ENCODE measurements at regions not wholly inside any gene's neighbourhood (a gene's known extent, or its start where the extent isn't known, plus 50 kb on each side); places are given as distances from the start of the nearest gene placed in this dataset.

DNA sequence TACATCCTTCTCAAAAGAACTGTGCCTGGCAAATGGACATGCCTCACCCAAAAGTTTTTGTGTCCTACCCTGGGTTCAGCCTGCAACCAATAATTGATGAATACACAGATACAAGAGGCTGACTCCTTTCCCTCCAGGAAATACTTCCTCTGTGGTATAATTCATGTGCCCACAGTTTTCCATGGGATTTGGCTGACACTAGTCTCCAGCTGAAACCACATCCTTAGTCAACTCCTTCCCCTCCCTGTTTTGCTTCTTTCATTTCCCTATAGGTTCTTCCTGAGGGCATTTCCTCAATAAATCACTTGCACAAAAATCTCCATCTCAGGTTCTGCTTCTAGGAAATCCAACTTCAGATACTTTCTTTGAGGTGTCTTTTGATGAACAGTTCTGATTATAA is 436.6 kb upstream of the C1orf87 start:
- Histone ChIP-seq H4K91ac (ENCODE audit: low read depth, low read length, poor library complexity) (no peak overlapping the region), H3K4me3 (ENCODE audit: low read length in 2 of 2) (no peak overlapping the region), H3K4me1 (ENCODE audit: control insufficient read depth in 2 of 2, insufficient read depth in 1 of 2, low read depth in 1 of 2, low read length in 2 of 2) (no peaks in the 10 kb centered on the region), H3K27ac (replicated peaks; ENCODE audit: low read length) (no peak overlapping the region), H2BK120ac (ENCODE audit: low read depth, low read length) (no peak overlapping the region), H3K4me2 (ENCODE audit: insufficient read depth, low read length, poor library complexity, severe bottlenecking) (no peak overlapping the region), H3K36me3 (replicated peaks in 1 of 2; ENCODE audit: control insufficient read depth in 2 of 2, insufficient read depth in 2 of 2, low read length in 2 of 2) (no peaks in the 10 kb centered on the region), H3K27me3 (ENCODE audit: control insufficient read depth in 3 of 3, insufficient read depth in 3 of 3, low read depth in 1 of 3, low read length in 3 of 3) (no peaks in the 10 kb centered on the region), H2BK15ac (ENCODE audit: low read length) (no peak overlapping the region), H4K8ac (ENCODE audit: low read depth, low read length) (no peak overlapping the region), H3K9ac (ENCODE audit: low read depth, low read length, poor library complexity) (no peak overlapping the region), H3K9me3 (replicated peaks in 1 of 2; ENCODE audit: control insufficient read depth in 2 of 2, insufficient read depth in 1 of 2, low read depth in 1 of 2, low read length in 2 of 2) (no peaks in the 10 kb centered on the region), H2AFZ (ENCODE audit: low read length) (no peak overlapping the region), H3K14ac (ENCODE audit: low read length) (no peak overlapping the region), H3K4ac (ENCODE audit: low read length) (no peak overlapping the region), H3K23ac (ENCODE audit: low read depth, low read length, poor library complexity) (no peak overlapping the region), H2BK5ac (ENCODE audit: low read length) (no peak overlapping the region), H3K79me1 (ENCODE audit: low read depth, low read length) (no peaks in the 10 kb centered on the region), H2AK5ac (ENCODE audit: low read depth, low read length) (no peak overlapping the region), H2BK12ac (ENCODE audit: low read length) (no peak overlapping the region), H3K18ac (ENCODE audit: low read length) (no peak overlapping the region)
- DNase-seq (ENCODE audit: low spot score): no peak

DNA sequence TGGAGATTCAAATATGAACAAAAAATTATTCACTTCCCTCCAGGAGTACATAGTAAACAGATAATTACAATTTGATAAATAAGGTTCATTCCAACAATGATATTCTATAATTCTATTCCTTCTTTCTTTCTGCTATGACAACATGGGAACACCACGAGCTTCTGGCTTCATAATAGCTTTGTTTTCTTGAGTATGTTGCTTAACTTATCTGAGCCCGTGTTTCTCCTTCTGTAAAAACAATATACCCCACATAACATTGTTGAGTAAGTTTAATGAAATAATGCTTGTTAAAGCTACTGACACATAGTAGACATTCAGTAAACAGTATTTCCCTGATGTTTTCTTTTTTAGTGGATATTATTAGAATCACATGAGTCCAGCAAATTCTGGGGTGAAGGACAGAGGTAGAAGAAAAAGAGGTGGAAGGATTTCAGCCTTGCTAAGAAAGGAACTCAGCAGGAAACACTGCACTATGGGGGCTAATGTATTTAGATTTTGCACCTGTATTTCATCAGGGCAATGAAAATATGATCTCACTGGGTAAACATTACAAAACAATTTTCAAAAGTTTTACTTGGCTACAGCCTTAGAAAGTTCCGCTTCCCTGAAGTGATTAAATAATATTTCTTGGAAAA is 430.8 kb upstream of the C1orf87 start:
- WGBS, 2 donors (ENCODE audit: extremely low coverage in 2 of 2, insufficient read length in 2 of 2, insufficient replicate concordance in 1 of 2): no CpG with 5 or more reads among the region's 3 CpGs
- Histone ChIP-seq H3K9ac (ENCODE audit: low read depth, low read length, poor library complexity) (no peak overlapping the region), H4K8ac (ENCODE audit: low read depth, low read length) (no peak overlapping the region)

DNA sequence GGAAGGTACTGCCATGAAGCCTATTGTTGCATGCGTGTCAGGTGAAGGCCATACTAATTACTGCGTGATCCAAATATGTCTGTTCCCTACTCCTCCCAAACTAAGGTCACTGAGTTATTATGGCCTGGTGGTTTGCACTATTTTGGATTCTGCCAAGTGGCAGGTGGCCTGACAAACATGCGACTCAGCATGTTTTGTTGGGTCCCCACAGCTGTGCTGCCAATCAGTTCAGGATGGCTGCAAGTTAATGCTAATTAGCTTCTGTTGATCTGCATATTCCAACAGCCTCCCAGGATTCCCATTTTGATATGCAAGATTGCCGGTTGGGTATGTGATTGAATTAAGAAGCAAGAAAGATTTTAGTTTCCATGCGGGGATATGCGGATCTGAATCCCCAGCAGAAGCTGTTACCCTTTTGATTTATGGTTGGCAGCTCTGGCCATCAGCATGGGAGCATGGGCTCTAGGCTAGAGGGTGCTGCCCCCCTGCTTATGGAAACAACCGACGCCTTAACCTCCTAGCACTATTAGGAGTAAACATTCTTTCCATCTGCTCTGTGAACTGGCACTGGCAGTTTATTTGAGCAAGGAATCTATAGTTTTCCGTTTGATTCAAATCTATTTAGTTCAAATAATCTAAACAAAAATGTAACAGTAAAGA is 429.8 kb upstream of the C1orf87 start:
- Histone ChIP-seq H2AFZ (ENCODE audit: low read length) (no peak overlapping the region), H3K79me1 (ENCODE audit: low read depth, low read length) (no peaks in the 10 kb centered on the region)
- no CpG with 5 or more reads among the region's 9 CpGs for WGBS, 2 donors (ENCODE audit: extremely low coverage in 2 of 2, insufficient read length in 2 of 2, insufficient replicate concordance in 1 of 2)

More for the DNA sequence above, 430.8 kb upstream of the C1orf87 start:
- no peak overlapping the region for H3K4me3 ChIP-seq (ENCODE audit: low read length in 2 of 2)
- H2AFZ ChIP-seq (ENCODE audit: low read length): no peak overlapping the region
- H2BK12ac ChIP-seq (ENCODE audit: low read length): no peak overlapping the region
- no peak overlapping the region for H2BK5ac ChIP-seq (ENCODE audit: low read length)
- no peak overlapping the region for H3K18ac ChIP-seq (ENCODE audit: low read length)
- no peak overlapping the region for H3K4ac ChIP-seq (ENCODE audit: low read length)
- H3K14ac ChIP-seq (ENCODE audit: low read length): no peak overlapping the region
- no peaks in the 10 kb centered on the region for H3K27me3 ChIP-seq (ENCODE audit: control insufficient read depth in 3 of 3, insufficient read depth in 3 of 3, low read depth in 1 of 3, low read length in 3 of 3)
- H2AK5ac ChIP-seq (ENCODE audit: low read depth, low read length): no peak overlapping the region
- no peak for DNase-seq (ENCODE audit: low spot score)
- H2BK120ac ChIP-seq (ENCODE audit: low read depth, low read length): no peak overlapping the region
- no peak overlapping the region for H3K4me2 ChIP-seq (ENCODE audit: insufficient read depth, low read length, poor library complexity, severe bottlenecking)
- no peaks in the 10 kb centered on the region for H3K4me1 ChIP-seq (ENCODE audit: control insufficient read depth in 2 of 2, insufficient read depth in 1 of 2, low read depth in 1 of 2, low read length in 2 of 2)
- no peak overlapping the region for H3K27ac ChIP-seq (replicated peaks; ENCODE audit: low read length)
- H3K23ac ChIP-seq (ENCODE audit: low read depth, low read length, poor library complexity): no peak overlapping the region
- no peak overlapping the region for H2BK15ac ChIP-seq (ENCODE audit: low read length)
- no peaks in the 10 kb centered on the region for H3K36me3 ChIP-seq (replicated peaks in 1 of 2; ENCODE audit: control insufficient read depth in 2 of 2, insufficient read depth in 2 of 2, low read length in 2 of 2)
- no peak overlapping the region for H4K91ac ChIP-seq (ENCODE audit: low read depth, low read length, poor library complexity)
- no peaks in the 10 kb centered on the region for H3K79me1 ChIP-seq (ENCODE audit: low read depth, low read length)
- H3K9me3 ChIP-seq (replicated peaks in 1 of 2; ENCODE audit: control insufficient read depth in 2 of 2, insufficient read depth in 1 of 2, low read depth in 1 of 2, low read length in 2 of 2): no peaks in the 10 kb centered on the region

DNA sequence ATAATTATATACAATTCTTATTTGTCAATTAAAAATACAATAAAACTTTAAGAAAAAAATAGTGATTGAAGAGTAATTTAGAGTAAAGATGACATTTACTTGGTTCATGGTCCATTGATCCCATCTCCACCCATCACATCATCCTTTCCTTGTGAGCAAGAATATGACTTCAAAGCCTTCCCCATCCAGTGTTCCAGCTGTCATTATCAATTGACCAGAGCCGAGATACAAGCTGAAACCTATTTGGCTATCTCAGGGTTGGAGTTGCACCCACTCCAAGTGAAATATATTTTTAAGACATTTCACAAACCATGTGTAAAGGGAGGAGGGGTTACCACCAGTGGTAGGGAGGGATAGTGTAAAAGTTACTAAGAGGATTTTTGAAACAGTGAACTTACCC is 428.9 kb upstream of the C1orf87 start:
- no peak overlapping the region for H3K27ac ChIP-seq (replicated peaks; ENCODE audit: low read length)
- H2BK120ac ChIP-seq (ENCODE audit: low read depth, low read length): no peak overlapping the region
- H2BK5ac ChIP-seq (ENCODE audit: low read length): no peak overlapping the region
- no peak overlapping the region for H2BK15ac ChIP-seq (ENCODE audit: low read length)
- no peak overlapping the region for H3K4me2 ChIP-seq (ENCODE audit: insufficient read depth, low read length, poor library complexity, severe bottlenecking)
- H4K8ac ChIP-seq (ENCODE audit: low read depth, low read length): no peak overlapping the region
- no peak overlapping the region for H4K91ac ChIP-seq (ENCODE audit: low read depth, low read length, poor library complexity)
- no peaks in the 10 kb centered on the region for H3K9me3 ChIP-seq (replicated peaks in 1 of 2; ENCODE audit: control insufficient read depth in 2 of 2, insufficient read depth in 1 of 2, low read depth in 1 of 2, low read length in 2 of 2)
- DNase-seq (ENCODE audit: low spot score): no peak
- no CpG with 5 or more reads among the region's 1 CpG for WGBS, 2 donors (ENCODE audit: extremely low coverage in 2 of 2, insufficient read length in 2 of 2, insufficient replicate concordance in 1 of 2)
- no peak overlapping the region for H3K18ac ChIP-seq (ENCODE audit: low read length)
- H3K4ac ChIP-seq (ENCODE audit: low read length): no peak overlapping the region
- H2AK5ac ChIP-seq (ENCODE audit: low read depth, low read length): no peak overlapping the region
- no peaks in the 10 kb centered on the region for H3K27me3 ChIP-seq (ENCODE audit: control insufficient read depth in 3 of 3, insufficient read depth in 3 of 3, low read depth in 1 of 3, low read length in 3 of 3)
- H2BK12ac ChIP-seq (ENCODE audit: low read length): no peak overlapping the region
- H3K23ac ChIP-seq (ENCODE audit: low read depth, low read length, poor library complexity): no peak overlapping the region
- H2AFZ ChIP-seq (ENCODE audit: low read length): no peak overlapping the region
- no peak overlapping the region for H3K9ac ChIP-seq (ENCODE audit: low read depth, low read length, poor library complexity)
- H3K36me3 ChIP-seq (replicated peaks in 1 of 2; ENCODE audit: control insufficient read depth in 2 of 2, insufficient read depth in 2 of 2, low read length in 2 of 2): no peaks in the 10 kb centered on the region
- H3K14ac ChIP-seq (ENCODE audit: low read length): no peak overlapping the region
- H3K4me3 ChIP-seq (ENCODE audit: low read length in 2 of 2): no peak overlapping the region
- no peaks in the 10 kb centered on the region for H3K79me1 ChIP-seq (ENCODE audit: low read depth, low read length)
- H3K4me1 ChIP-seq (ENCODE audit: control insufficient read depth in 2 of 2, insufficient read depth in 1 of 2, low read depth in 1 of 2, low read length in 2 of 2): no peaks in the 10 kb centered on the region

More for the DNA sequence above, 429.8 kb upstream of the C1orf87 start:
- Histone ChIP-seq H3K27me3 (ENCODE audit: control insufficient read depth in 3 of 3, insufficient read depth in 3 of 3, low read depth in 1 of 3, low read length in 3 of 3) (no peaks in the 10 kb centered on the region), H3K4me3 (ENCODE audit: low read length in 2 of 2) (no peak overlapping the region), H3K4me1 (ENCODE audit: control insufficient read depth in 2 of 2, insufficient read depth in 1 of 2, low read depth in 1 of 2, low read length in 2 of 2) (no peaks in the 10 kb centered on the region), H4K91ac (ENCODE audit: low read depth, low read length, poor library complexity) (no peak overlapping the region), H3K18ac (ENCODE audit: low read length) (no peak overlapping the region), H3K9ac (ENCODE audit: low read depth, low read length, poor library complexity) (no peak overlapping the region), H3K27ac (replicated peaks; ENCODE audit: low read length) (no peak overlapping the region), H4K8ac (ENCODE audit: low read depth, low read length) (no peak overlapping the region), H3K4me2 (ENCODE audit: insufficient read depth, low read length, poor library complexity, severe bottlenecking) (no peak overlapping the region), H3K36me3 (replicated peaks in 1 of 2; ENCODE audit: control insufficient read depth in 2 of 2, insufficient read depth in 2 of 2, low read length in 2 of 2) (no peaks in the 10 kb centered on the region), H3K23ac (ENCODE audit: low read depth, low read length, poor library complexity) (no peak overlapping the region), H2BK15ac (ENCODE audit: low read length) (no peak overlapping the region), H3K4ac (ENCODE audit: low read length) (no peak overlapping the region), H3K9me3 (replicated peaks in 1 of 2; ENCODE audit: control insufficient read depth in 2 of 2, insufficient read depth in 1 of 2, low read depth in 1 of 2, low read length in 2 of 2) (no peaks in the 10 kb centered on the region), H2BK12ac (ENCODE audit: low read length) (no peak overlapping the region), H3K14ac (ENCODE audit: low read length) (no peak overlapping the region), H2BK5ac (ENCODE audit: low read length) (no peak overlapping the region), H2BK120ac (ENCODE audit: low read depth, low read length) (no peak overlapping the region), H2AK5ac (ENCODE audit: low read depth, low read length) (no peak overlapping the region)
- DNase-seq (ENCODE audit: low spot score): no peak
